Anterior cingulate cortex (tissue), 58 donors: ENCODE measurements at regions not wholly inside any gene's neighbourhood (a gene's known extent, or its start where the extent isn't known, plus 50 kb on each side); places are given as distances from the start of the nearest gene placed in this dataset.
"Not testable (repeated sequence)": the region's sequence is repeated elsewhere in the genome, so short reads cannot be mapped to it uniquely, and the experiment has no call there.

ENCODE experiments used
- DNase-seq, 58 donors: peaks; one replicate each; lab custom pipeline; 2025; lab: John Stamatoyannopoulos, UW

DNA sequence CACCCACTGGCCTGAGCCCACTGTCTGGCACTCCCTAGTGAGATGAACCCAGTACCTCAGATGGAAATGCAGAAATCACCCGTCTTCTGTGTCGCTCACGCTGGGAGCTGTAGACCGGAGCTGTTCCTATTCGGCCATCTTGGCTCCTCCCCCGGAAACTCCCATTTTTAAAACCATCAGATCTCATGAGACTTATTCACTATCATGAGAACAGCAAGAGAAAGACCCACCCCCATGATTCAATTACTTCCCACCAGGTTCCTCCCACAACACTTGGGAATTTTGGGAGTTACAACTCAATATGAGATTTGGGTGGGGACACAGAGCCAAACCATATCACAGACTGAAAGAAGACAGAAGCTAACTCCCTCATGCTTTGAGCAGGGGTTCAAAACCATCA is 134.5 kb downstream of the SLC39A8 start:
- DNase-seq: not testable (repeated sequence)

- DNase-seq: not testable (repeated sequence)
Observed at GRCh38 chr4:102204634-102205033, 140.6 kb downstream of the SLC39A8 start.

GRCh38 chr4:102196221-102196620 is 149.1 kb downstream of the SLC39A8 start:
- peak in 1 of 58 donors; percentile 1 for DNase-seq

- DNase-seq: no peak
Observed at GRCh38 chr4:102193145-102193544, 152.1 kb downstream of the SLC39A8 start.

DNA sequence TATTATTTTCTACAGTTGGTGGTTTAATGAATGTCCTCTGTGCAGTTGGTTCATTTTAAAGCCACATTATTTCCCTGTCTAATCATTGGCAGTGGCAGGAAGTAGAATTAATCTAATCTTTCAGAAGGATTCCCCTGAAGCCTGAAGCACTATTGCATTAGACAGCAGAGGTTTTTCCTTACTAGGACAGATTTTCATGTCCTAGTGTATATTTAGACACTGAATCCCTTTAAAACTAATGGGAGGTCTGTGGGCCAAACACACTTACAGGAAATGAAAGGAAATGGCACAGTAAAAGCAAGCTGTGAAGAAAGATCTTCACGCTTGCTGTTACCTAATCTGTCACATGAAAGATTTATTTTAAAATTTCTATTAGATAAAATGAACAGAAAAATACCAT is 165.2 kb downstream of the SLC39A8 start:
- no peak for DNase-seq

GRCh38 chr4:102174719-102175189 is 170.5 kb downstream of the SLC39A8 start:
- no peak for DNase-seq

DNA sequence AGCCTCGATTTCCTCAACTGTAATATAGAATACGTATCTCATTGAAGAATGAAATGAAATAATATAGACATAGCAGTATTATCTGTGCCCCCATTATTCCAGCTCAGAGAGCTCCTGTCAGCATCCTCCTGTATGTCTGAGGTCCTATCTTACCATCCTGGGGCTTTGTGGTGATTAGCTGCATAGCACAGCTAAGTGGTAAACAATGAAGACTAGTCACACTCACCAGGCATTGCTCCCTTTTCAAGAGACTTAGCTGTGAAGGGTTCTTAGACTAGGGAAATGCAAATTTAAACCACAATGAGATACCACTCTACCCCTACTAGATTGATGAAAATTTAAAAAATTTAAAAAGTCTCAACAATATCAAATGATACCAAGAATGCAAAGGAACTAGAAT is 172.9 kb downstream of the SLC39A8 start:
- no peak for DNase-seq

GRCh38 chr4:102170910-102171309 is 174.4 kb downstream of the SLC39A8 start:
- DNase-seq: no peak

DNA sequence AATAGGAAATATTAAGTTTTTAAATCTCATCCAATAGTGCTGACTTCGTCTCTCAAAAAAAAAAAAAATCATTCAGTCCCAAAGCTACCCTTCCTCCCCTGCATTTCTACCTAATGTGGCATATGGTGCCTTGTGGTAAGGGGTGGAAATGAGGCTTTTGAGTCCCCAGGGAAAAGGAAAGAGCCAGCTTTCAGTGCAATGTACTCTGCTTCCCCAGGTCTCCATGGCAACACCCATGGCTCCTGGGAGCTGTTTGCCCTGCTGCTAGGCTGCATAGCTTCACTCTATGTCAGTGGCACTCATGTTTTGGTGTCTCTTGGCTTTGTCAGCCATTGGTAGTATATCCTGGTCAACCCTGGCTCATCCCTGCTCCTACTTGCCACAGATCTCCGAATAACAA is 175.9 kb downstream of the SLC39A8 start:
- DNase-seq: peak in 25 of 58 donors; percentile 0 to 47 (median 7)

GRCh38 chr4:102168580-102168979 is 176.7 kb downstream of the SLC39A8 start:
- no peak for DNase-seq

- no peak for DNase-seq
Observed at GRCh38 chr4:102165584-102165983, 179.7 kb downstream of the SLC39A8 start.

DNA sequence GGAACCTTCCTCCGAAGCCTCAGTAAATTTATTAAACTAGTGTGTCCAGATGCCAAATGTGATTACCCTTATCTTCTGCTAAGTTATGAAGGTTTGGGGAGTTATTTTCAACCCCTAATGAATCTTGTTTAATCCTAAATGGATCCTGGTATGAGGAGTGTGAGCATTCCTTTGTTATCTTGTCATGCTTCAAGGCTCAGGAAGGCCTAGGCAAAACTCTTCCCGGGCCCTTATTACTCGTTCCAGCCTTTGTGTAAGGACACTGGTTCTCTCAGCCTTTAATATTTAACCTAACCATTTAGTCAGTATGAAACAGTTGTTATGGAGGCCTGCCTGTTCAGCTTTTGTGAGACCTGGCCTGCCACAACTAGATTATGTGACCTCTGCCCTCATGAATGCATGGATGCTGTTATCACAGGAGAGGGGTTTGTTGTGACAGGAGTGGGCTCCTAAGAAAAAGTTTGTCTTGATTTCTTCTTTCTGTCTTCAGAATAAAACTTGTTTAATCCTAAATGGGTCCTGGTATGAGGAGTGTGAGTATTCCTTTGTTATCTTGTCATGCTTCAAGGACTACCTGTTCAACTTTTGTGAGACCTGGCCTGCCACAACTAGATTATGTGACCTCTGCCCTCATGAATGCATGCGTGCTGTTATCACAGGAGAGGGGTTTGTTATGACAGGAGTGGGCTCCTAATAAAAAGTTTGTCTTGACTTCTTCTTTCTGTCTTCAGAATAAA is 181.7 kb downstream of the SLC39A8 start:
- no peak for DNase-seq

- no peak for DNase-seq
Observed at GRCh38 chr4:102157984-102158383, 187.3 kb downstream of the SLC39A8 start.

DNA sequence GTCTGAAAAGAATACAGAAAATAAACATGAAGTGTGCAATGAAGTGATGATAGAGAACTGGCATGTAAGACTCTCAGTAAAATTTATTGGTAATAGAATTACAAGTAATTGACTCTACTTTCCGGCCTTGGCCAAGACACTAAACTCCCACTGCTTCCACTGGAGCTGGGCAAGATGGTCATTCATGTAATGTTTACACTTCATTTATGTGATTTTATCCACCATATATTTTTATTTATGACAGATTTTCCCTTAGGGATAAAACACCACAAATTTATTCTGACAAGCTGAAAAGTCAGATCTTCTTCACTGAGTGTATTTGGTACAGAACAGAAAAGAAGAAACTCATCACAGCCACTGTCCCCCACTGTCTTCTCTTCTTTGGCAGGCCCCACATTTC is 191.9 kb downstream of the SLC39A8 start:
- no peak for DNase-seq

DNA sequence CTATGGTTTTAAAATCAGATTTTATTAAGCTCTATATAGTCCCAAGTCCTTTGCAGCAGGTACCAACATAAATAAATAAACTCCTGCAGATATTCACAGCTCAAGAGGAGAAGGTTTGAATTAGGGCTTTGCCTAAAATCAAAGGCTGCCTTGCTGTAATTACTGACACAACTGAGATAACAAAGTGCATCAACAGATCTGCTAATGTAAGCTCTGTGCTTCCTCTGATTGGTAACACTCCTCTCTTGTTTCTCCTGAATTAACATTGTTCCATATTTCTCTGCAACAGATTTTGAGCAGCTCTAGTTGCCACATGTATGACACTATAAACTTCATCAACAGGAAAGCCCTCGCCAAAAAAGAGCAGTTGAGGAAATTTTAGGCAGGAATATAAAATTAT is 193.6 kb downstream of the SLC39A8 start:
- DNase-seq: no peak

DNA sequence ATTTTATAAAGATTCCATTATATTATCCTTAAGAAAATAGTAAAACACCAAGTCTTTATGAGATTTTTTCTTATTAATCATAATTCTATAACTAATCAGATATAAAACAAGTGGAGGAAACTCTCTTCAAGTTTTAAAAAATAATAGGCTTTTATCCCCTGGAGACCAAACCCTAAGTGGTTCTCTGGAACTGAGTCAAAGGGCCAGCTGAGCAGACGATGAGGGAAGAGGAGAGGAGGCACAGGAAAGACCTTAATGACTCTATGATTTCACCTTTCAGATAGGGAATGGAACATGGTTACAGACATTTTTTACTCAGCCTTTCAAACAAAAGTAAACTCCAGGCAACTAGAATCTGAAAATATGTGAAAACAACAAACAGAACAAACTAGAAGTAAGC is 201.8 kb downstream of the SLC39A8 start:
- no peak for DNase-seq

GRCh38 chr4:102141842-102142241 is 203.4 kb downstream of the SLC39A8 start:
- DNase-seq: no peak

DNA sequence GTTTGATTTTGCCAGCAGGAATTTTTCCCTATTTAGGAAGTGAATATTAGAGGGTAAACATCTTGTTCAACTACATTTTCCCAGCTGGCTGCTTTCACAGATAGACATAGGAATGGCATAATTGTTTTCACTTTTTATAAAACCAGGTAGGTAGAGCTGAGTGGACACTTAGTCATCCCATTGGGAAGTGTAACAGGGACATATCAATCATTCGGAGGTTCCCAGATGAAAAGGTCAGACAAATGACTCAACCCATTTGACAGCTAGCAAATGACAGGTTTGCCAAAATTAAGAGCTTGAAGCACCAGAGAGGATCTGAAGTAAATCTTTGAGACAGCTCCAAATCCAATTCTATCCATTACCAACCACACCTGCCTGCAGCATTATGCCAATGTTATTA is 205.3 kb downstream of the SLC39A8 start:
- DNase-seq: no peak

DNA sequence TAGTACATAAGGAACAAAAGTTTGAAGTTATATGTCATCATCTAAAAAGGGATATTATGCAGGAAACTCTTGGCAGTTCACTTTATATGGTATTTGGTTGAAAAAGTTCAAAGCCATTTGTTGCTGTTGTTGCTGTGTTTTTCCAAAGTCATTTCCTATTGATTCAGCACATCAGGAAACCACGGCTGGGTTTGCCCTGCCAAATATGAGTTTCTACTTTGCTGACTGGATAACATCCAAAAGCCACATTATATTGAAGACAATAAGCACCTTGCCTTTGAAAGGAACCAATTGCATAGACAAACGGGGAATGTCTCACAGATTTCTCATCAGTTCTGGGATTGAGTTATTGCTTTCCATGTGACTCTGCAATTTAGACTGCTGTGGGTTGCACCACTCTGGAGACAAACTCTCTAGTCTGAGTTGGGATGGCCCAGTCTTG is 206.1 kb downstream of the SLC39A8 start:
- no peak for DNase-seq

GRCh38 chr4:102137217-102137616 is 208.1 kb downstream of the SLC39A8 start:
- DNase-seq: no peak

DNA sequence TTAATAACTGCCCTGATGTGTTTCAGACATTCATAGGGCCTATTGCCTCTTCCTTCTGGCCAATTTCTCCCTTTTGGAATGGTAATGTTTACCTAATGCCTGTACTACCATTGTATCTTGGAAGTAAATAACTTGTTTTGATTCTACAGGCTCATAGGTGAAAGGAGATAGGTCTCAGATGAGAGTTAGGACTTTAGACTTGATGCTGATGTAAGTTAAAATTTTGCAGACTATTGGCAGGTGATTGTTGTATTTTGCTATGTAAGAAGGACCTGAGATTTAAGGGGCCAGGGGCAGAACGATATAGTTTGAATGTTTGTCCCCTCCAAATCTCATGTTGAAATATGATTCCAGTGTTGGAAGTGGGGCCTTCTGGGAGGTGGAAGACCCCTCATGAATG is 215.5 kb downstream of the SLC39A8 start:
- no peak for DNase-seq
